ENCODE measurements at regions not wholly inside any gene's neighbourhood (a gene's known extent, or its start where the extent isn't known, plus 50 kb on each side); places are given as distances from the start of the nearest gene placed in this dataset.

DNA sequence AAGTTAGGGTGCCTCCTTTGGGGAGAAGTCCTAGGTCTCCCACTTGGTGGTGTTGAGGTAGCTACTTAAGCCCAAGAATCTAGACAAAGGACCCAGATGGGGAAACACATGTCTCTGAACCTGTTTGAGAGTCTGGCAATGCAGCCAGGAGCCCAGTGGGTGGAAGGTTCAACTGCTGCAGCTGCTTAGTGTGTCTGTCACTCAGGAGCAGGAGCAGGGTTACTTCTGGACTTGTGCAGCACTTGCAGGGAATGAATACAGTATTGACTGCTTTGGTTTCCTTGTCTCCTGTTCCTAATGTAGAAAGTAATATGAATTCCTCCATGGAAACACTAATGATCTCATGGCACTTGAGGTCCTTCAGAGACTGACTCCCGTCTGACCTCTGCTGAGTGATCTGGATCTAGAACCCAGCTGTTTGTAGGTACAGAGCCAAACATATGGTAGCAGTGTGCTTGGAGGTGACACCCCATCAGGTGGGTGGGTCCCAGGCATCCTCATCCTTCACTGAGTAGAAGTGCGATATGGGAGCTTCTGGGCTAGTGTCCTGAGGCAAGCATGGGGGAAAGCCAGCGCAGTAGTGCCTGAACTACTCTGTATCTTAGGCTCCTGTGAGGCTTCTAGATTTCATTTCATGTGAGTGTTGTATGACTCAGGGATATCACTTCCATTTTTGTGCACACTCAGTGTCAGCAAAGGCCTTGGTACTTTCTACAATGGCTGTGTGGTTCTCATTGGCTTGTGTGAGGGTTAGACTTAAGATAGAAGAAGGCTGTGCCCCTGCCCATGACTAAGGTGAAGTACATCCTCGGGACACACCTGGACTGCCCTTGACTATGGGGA is 85.0 kb upstream of the WDR1 start:
- Histone ChIP-seq H3K36me3 (ENCODE audit: control insufficient read depth in 2 of 2, insufficient read depth in 2 of 2, low read length in 1 of 2) (no peaks in the 10 kb centered on the region), H3K79me2 (ENCODE audit: control insufficient read depth, insufficient read depth, low read length) (no peaks in the 10 kb centered on the region), H2AFZ (ENCODE audit: control insufficient read depth, low read depth, low read length) (no peak overlapping the region), H3K9ac (ENCODE audit: control insufficient read depth, insufficient read depth, low read length) (no peak overlapping the region), H3K27me3 (replicated peaks in 1 of 2; ENCODE audit: control insufficient read depth in 2 of 2, insufficient read depth in 2 of 2, low read length in 1 of 2) (no peaks in the 10 kb centered on the region), H3K4me2 (ENCODE audit: control insufficient read depth, insufficient read depth) (no peak overlapping the region), H3K27ac (ENCODE audit: control insufficient read depth, insufficient read depth) (no peak overlapping the region), H3K9me3 (replicated peaks; ENCODE audit: control insufficient read depth, insufficient read depth, low read length) (no peaks in the 10 kb centered on the region), H4K20me1 (ENCODE audit: control insufficient read depth, insufficient read depth) (no peaks in the 10 kb centered on the region), H3K4me3 (no peak overlapping the region), H3K4me1 (ENCODE audit: control insufficient read depth, insufficient read depth, low read length) (no peaks in the 10 kb centered on the region)
- no peak for ATAC-seq
- no TSS peak for BruUV-seq (replicated peaks)
- DNase-seq (ENCODE audit: low read depth, low spot score): no peak
- FAIRE-seq: no peak
- POLR2A ChIA-PET: no interaction called here
- SMC1A ChIA-PET (ENCODE audit: uncharacterized antibody, unreplicated experiment): interaction anchor here (1.6 kb wide), 1 partner anchor 15 kb away, joined by 3 read pairs; no protein-coding TSS in a partner anchor
- in situ Hi-C loops (cut with MboI) (no loop called here), intact Hi-C loops (cut with micrococcal nuclease; ENCODE audit: unreplicated experiment) (no loop called here)
- RAD21 ChIA-PET (ENCODE audit: unreplicated experiment): no interaction called here
- WGBS (ENCODE audit: insufficient coverage, insufficient replicate concordance, low lambda C conversion rate, missing lambda C conversion rate): 18% methylated on average over 4 of the region's 4 CpGs
- CTCF ChIA-PET: interaction anchor here (0.6 kb wide), 1 partner anchor 33 kb away, joined by 3 read pairs; no protein-coding TSS in a partner anchor
- TF ChIP-seq SMARCA5 (IDR thresholded peaks at IDR 0.05) (no peak), ZNF274 (IDR thresholded peaks at IDR 0.05; ENCODE audit: insufficient read depth, insufficient read length) (no peak), TCF3 (IDR thresholded peaks at IDR 0.05; ENCODE audit: borderline replicate concordance, insufficient read depth, low read depth, low read length) (no peak), SREBF2 (IDR thresholded peaks at IDR 0.05; ENCODE audit: low read length) (no peak), YY1 (IDR thresholded peaks at IDR 0.05; ENCODE audit: low read depth, low read length) (no peak), SUZ12 (IDR thresholded peaks at IDR 0.05; ENCODE audit: unreplicated experiment) (no peak), BHLHE40 (IDR thresholded peaks at IDR 0.05; ENCODE audit: borderline replicate concordance in 1 of 2, low read depth in 2 of 2, low read length in 1 of 2) (no peak), CBX3 (IDR thresholded peaks at IDR 0.05; ENCODE audit: borderline replicate concordance, low read depth) (no peak), BCL11A (IDR thresholded peaks at IDR 0.05; ENCODE audit: low read depth, low read length) (no peak), PAX8 (IDR thresholded peaks at IDR 0.05) (no peak)
- TF ChIP-seq, protein P1, sequence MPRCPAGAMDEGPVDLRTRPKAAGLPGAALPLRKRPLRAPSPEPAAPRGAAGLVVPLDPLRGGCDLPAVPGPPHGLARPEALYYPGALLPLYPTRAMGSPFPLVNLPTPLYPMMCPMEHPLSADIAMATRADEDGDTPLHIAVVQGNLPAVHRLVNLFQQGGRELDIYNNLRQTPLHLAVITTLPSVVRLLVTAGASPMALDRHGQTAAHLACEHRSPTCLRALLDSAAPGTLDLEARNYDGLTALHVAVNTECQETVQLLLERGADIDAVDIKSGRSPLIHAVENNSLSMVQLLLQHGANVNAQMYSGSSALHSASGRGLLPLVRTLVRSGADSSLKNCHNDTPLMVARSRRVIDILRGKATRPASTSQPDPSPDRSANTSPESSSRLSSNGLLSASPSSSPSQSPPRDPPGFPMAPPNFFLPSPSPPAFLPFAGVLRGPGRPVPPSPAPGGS (IDR thresholded peaks at IDR 0.05; ENCODE audit: borderline replicate concordance, insufficient read depth, low read depth, low read length, poor library complexity, severe bottlenecking): no peak
- TF ChIP-seq, protein P2, sequence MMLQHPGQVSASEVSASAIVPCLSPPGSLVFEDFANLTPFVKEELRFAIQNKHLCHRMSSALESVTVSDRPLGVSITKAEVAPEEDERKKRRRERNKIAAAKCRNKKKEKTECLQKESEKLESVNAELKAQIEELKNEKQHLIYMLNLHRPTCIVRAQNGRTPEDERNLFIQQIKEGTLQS (IDR thresholded peaks at IDR 0.05; ENCODE audit: borderline replicate concordance, extremely low read depth, low read depth, low read length): no peak
- TF ChIP-seq, protein P3, sequence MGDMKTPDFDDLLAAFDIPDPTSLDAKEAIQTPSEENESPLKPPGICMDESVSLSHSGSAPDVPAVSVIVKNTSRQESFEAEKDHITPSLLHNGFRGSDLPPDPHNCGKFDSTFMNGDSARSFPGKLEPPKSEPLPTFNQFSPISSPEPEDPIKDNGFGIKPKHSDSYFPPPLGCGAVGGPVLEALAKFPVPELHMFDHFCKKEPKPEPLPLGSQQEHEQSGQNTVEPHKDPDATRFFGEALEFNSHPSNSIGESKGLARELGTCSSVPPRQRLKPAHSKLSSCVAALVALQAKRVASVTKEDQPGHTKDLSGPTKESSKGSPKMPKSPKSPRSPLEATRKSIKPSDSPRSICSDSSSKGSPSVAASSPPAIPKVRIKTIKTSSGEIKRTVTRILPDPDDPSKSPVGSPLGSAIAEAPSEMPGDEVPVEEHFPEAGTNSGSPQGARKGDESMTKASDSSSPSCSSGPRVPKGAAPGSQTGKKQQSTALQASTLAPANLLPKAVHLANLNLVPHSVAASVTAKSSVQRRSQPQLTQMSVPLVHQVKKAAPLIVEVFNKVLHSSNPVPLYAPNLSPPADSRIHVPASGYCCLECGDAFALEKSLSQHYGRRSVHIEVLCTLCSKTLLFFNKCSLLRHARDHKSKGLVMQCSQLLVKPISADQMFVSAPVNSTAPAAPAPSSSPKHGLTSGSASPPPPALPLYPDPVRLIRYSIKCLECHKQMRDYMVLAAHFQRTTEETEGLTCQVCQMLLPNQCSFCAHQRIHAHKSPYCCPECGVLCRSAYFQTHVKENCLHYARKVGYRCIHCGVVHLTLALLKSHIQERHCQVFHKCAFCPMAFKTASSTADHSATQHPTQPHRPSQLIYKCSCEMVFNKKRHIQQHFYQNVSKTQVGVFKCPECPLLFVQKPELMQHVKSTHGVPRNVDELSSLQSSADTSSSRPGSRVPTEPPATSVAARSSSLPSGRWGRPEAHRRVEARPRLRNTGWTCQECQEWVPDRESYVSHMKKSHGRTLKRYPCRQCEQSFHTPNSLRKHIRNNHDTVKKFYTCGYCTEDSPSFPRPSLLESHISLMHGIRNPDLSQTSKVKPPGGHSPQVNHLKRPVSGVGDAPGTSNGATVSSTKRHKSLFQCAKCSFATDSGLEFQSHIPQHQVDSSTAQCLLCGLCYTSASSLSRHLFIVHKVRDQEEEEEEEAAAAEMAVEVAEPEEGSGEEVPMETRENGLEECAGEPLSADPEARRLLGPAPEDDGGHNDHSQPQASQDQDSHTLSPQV (IDR thresholded peaks at IDR 0.05): no peak
- TF ChIP-seq, protein P4, sequence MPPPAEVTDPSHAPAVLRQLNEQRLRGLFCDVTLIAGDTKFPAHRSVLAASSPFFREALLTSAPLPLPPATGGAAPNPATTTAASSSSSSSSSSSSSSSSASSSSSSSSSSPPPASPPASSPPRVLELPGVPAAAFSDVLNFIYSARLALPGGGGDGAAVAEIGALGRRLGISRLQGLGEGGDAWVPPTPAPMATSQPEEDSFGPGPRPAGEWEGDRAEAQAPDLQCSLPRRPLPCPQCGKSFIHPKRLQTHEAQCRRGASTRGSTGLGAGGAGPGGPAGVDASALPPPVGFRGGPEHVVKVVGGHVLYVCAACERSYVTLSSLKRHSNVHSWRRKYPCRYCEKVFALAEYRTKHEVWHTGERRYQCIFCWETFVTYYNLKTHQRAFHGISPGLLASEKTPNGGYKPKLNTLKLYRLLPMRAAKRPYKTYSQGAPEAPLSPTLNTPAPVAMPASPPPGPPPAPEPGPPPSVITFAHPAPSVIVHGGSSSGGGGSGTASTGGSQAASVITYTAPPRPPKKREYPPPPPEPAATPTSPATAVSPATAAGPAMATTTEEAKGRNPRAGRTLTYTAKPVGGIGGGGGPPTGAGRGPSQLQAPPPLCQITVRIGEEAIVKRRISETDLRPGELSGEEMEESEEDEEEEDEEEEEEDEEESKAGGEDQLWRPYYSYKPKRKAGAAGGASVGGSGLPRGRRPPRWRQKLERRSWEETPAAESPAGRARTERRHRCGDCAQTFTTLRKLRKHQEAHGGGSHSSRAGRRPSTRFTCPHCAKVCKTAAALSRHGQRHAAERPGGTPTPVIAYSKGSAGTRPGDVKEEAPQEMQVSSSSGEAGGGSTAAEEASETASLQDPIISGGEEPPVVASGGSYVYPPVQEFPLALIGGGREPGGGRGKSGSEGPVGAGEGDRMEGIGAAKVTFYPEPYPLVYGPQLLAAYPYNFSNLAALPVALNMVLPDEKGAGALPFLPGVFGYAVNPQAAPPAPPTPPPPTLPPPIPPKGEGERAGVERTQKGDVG (CRISPR knock-in tag; IDR thresholded peaks at IDR 0.05): no peak
